RWPE2 (cell line): ENCODE measurements at regions not wholly inside any gene's neighbourhood (a gene's known extent, or its start where the extent isn't known, plus 50 kb on each side); places are given as distances from the start of the nearest gene placed in this dataset.

ENCODE experiments used
- ATAC-seq: fragments of 200-7000 bp; cut with Tn5 transposase; 3 replicates; pipeline ENCODE4 v1.9.1; 2021; ENCODE audit warnings: low read depth
- DNase-seq: peaks from one replicate; pipeline ENCODE4 v3.0.0-alpha.2; 2020; ENCODE audit warnings: low spot score
- H3K27ac ChIP-seq: fragments of 450-650 bp; 2 replicates; pipeline ENCODE4 v1.5.1; 2017; ENCODE audit warnings: mild to moderate bottlenecking; ENCODE audit not compliant: poor library complexity, severe bottlenecking
- H3K27me3 ChIP-seq: fragments of 250-450 bp; sonication (Bioruptor Pico); 2 replicates; pipeline ENCODE4 v1.5.1; 2021; ENCODE audit warnings: mild to moderate bottlenecking, moderate library complexity; ENCODE audit not compliant: insufficient read depth, poor library complexity, severe bottlenecking
- H3K36me3 ChIP-seq: fragments of 250-450 bp; sonication (Bioruptor Pico); 2 replicates; pipeline ENCODE4 v1.5.1; 2020; ENCODE audit warnings: low read depth, mild to moderate bottlenecking, moderate library complexity
- H3K4me1 ChIP-seq: fragments of 250-450 bp; sonication (Bioruptor Pico); 2 replicates; pipeline ENCODE4 v1.5.1; 2021; ENCODE audit warnings: mild to moderate bottlenecking, moderate library complexity; ENCODE audit not compliant: insufficient read depth, poor library complexity, severe bottlenecking
- H3K4me3 ChIP-seq: fragments of 250-450 bp; sonication (Bioruptor Pico); 2 replicates; pipeline ENCODE4 v1.5.1; 2021; ENCODE audit warnings: mild to moderate bottlenecking, moderate library complexity; ENCODE audit not compliant: severe bottlenecking
- H3K9me3 ChIP-seq: fragments of 250-450 bp; sonication (Bioruptor Pico); 2 replicates; pipeline ENCODE4 v1.5.1; 2021; ENCODE audit warnings: mild to moderate bottlenecking, moderate library complexity; ENCODE audit not compliant: severe bottlenecking
- CTCF ChIP-seq: fragments of 450-650 bp; IDR thresholded peaks from one replicate; pipeline ENCODE4 v1.5.1; 2017; ENCODE audit warnings: mild to moderate bottlenecking, moderate library complexity; ENCODE audit not compliant: poor library complexity, severe bottlenecking

DNA sequence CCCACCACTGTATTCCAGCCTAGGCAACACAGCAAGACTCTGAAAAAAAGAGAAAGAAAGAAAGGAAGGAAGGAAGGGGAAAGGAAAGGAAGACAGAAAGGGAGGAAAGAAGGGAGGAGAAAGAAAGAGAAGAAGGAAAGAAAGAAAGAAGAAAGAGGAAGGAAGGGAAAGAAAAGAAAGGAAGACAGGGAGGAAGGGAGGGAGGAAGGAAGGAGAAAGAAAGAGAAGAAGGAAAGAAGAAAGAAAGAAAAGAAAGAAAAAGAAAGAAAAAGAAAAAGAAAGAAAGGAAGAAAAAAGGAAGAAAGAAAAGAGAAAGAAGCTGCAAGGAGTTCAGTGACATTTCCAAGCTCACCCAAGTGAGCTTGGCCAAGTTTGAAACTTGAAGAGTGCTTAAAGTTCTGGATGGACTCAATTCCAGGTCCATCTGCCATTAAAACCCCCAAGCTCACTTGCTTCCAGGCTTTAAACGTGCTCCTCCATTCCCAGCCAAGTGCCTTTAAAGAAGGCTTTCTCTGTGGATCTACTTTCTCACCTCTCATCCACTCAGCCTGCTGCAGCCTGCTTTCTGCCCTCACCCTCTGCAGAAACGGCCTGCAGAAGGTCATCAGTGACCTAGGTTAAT is 101.5 kb downstream of the VCPKMT start:
- H3K4me3 ChIP-seq, result no peak overlapping the region

DNA sequence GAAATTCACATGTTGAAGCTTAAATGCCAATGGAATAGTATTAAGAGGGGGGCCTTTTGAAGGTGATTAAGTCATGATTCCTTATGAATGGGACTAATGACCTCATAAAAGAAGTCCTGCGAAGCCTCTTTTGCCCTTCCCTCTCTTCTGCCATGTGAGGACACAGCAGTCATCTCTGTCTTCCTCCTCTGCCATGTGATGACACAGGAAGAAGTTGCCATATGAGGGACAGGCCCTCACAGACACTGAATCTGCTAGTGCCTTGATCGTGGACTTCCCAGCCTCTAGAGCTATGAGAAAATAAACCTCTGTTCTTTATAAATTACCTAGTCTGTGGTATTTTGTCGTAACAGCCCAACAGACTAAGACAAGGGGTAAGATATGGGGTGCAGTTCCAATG is 100.7 kb downstream of the VCPKMT start:
- Histone ChIP-seq H3K27me3 (no peaks in the 10 kb centered on the region), H3K9me3 (peaks cover 4% of the 10 kb centered on the region), H3K4me1 (peaks cover 33% of the 10 kb centered on the region), H3K36me3 (no peaks in the 10 kb centered on the region), H3K27ac (no peak overlapping the region), H3K4me3 (no peak overlapping the region)
- TF ChIP-seq CTCF, result no peak
- DNase-seq, result no peak
- no peak for ATAC-seq

More for the DNA sequence above, 101.5 kb downstream of the VCPKMT start:
- no peak for TF ChIP-seq CTCF
- Histone ChIP-seq H3K4me1 (peaks cover 33% of the 10 kb centered on the region), H3K27me3 (no peaks in the 10 kb centered on the region), H3K27ac (peak overlapping the region; percentile 95), H3K36me3 (no peaks in the 10 kb centered on the region), H3K9me3 (no peaks in the 10 kb centered on the region)
- DNase-seq, result no peak
- no peak for ATAC-seq

GRCh38 chr14:50018201-50018932 is 98.0 kb downstream of the VCPKMT start:
- H3K4me1 ChIP-seq, result peaks cover 23% of the 10 kb centered on the region

GRCh38 chr14:50018933-50019210 is 97.5 kb downstream of the VCPKMT start:
- H3K4me3 ChIP-seq, result no peak overlapping the region
- TF ChIP-seq CTCF, result no peak
- H3K9me3 ChIP-seq, result peaks cover 4% of the 10 kb centered on the region
- no peaks in the 10 kb centered on the region for H3K36me3 ChIP-seq
- ATAC-seq (no peak), DNase-seq (no peak)
- peaks cover 23% of the 10 kb centered on the region for H3K4me1 ChIP-seq
- no peaks in the 10 kb centered on the region for H3K27me3 ChIP-seq
- H3K27ac ChIP-seq, result peak overlapping the region; percentile 38

More at GRCh38 chr14:50018201-50018932, 98.0 kb downstream of the VCPKMT start:
- no peak overlapping the region for H3K4me3 ChIP-seq
- no peak for DNase-seq
- peaks cover 4% of the 10 kb centered on the region for H3K9me3 ChIP-seq
- no peak for TF ChIP-seq CTCF
- no peaks in the 10 kb centered on the region for H3K36me3 ChIP-seq
- ATAC-seq, result peak; percentile 65
- no peaks in the 10 kb centered on the region for H3K27me3 ChIP-seq
- H3K27ac ChIP-seq, result peak overlapping the region; percentile 38

DNA sequence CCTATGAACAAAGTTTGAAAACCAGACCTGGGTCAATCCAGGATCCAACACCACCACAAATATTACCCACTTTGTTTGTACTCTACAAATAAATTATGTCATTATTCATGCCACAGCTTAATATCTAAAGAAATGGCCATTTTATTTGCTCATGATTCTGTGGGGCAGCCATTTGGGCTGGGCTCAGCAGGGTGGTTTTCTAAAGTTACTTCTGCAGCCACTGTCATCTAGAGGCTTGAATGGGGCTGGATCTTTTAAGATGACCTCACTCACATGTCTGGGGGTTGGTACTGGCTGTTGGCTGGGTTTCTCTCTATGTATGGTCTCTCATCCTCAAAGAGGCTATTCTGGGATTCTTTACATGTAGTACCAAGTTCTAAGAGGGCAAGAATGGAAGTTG is 96.2 kb downstream of the VCPKMT start:
- peaks cover 25% of the 10 kb centered on the region for H3K4me1 ChIP-seq
- peaks cover 4% of the 10 kb centered on the region for H3K9me3 ChIP-seq
- H3K27me3 ChIP-seq, result no peaks in the 10 kb centered on the region
- H3K4me3 ChIP-seq, result no peak overlapping the region
- no peaks in the 10 kb centered on the region for H3K36me3 ChIP-seq
- no peak for TF ChIP-seq CTCF
- H3K27ac ChIP-seq, result no peak overlapping the region
- ATAC-seq, result no peak
- DNase-seq, result no peak
